HEK293T (cell line): ENCODE measurements at regions not wholly inside any gene's neighbourhood (a gene's known extent, or its start where the extent isn't known, plus 50 kb on each side); places are given as distances from the start of the nearest gene placed in this dataset.

Experiments used
- BHLHE40 ChIP-seq: fragments of 450-650 bp; IDR thresholded peaks from 2 replicates; pipeline ENCODE4 v1.6.1; 2016; ENCODE audit warnings: mild to moderate bottlenecking, moderate library complexity, borderline replicate concordance
- CTBP1 ChIP-seq: fragments of 450-650 bp; IDR thresholded peaks from 2 replicates; pipeline ENCODE4 v1.6.1; 2016; ENCODE audit warnings: borderline replicate concordance
- ELF4 ChIP-seq: fragments of 450-650 bp; IDR thresholded peaks from 2 replicates; pipeline ENCODE4 v1.6.1; 2017; ENCODE audit warnings: antibody characterized with exemption
- FOXA1 ChIP-seq: fragments of 450-650 bp; IDR thresholded peaks from 2 replicates; pipeline ENCODE4 v1.6.1; 2016; ENCODE audit warnings: mild to moderate bottlenecking
- FOXM1 ChIP-seq: fragments of 450-650 bp; IDR thresholded peaks from 2 replicates; pipeline ENCODE4 v1.6.1; 2017; ENCODE audit warnings: mild to moderate bottlenecking, borderline replicate concordance

- TF ChIP-seq FOXA1 (no peak), ELF4 (no peak), FOXM1 (no peak), BHLHE40 (no peak), CTBP1 (no peak)
Measured at GRCh38 chr6:9308284-9308683, 872.9 kb upstream of the SLC35B3 start.
